Head of caudate nucleus (tissue), 42 donors: ENCODE measurements at regions not wholly inside any gene's neighbourhood (a gene's known extent, or its start where the extent isn't known, plus 50 kb on each side); places are given as distances from the start of the nearest gene placed in this dataset.

Experiments
- DNase-seq, 42 donors: peaks; one replicate each; pipeline versions ENCODE4 v3.0.0 to v3.0.0-alpha.2; 2020 to 2021; ENCODE audit warnings: mixed read lengths in 7 of 42
- intact Hi-C: fragments of 100-400 bp; cut with DNase I; formaldehyde crosslinking; loops from one replicate; pipeline ENCODE4 v1.15.0; 2022

DNA sequence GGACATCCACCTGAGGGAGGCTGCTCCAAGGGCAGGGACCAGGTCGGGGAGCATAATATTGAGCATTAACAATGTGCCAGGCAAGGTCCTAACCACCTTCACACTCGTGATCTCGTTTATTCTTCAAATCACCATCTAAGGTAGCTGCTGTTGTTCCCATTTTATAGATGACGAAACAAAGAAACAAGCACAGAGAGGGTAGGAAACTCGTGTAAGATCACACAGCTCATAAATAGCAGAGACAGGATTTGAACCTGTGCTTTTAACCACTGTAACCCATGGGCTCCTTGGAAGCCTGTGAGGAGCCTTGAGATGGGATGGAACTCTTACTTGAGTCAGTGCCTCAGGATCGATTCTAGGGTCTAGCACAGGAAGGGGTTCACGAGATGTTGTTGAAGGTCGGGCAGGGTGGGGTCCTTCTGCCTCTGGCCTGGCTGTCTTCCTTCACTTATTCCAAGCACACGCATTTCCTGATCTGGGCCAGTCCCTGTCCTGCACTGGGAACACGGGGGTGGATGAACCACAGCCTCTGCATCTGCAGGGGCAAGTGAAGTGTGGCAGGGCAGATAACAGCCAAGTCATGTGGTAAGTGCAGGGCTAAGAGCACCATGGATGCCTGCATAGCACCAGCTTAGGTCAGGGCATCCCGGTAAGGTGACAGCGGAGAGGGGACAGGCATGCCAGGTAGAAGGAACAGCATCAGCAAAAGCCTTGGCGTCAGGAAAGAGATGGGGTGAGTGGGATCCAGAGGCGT, 188.1 kb downstream of the MELK start:
- intact Hi-C loops, result no loop called here
- no peak for DNase-seq

DNA sequence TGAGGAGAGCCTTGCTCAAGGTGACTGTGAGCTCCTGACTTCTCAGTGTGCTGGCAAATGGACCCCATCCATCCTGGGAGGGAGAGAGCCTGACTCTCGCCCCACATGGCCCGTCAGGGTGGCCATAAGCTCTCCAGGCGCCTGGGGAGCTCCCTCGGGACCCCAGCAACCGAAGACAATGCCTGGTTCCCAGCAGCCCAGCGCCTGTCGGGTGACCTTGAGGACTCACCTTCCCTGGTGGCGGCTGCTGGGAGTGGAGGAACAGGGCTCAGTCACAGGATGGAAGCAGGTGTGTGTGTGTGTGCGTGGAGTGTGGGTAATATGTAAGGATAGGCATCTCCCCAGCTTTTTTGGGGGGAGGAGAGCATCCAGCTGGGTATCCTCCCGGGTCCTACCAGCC, 190.3 kb downstream of the MELK start:
- DNase-seq, result no peak
- intact Hi-C loops, result no loop called here

DNA sequence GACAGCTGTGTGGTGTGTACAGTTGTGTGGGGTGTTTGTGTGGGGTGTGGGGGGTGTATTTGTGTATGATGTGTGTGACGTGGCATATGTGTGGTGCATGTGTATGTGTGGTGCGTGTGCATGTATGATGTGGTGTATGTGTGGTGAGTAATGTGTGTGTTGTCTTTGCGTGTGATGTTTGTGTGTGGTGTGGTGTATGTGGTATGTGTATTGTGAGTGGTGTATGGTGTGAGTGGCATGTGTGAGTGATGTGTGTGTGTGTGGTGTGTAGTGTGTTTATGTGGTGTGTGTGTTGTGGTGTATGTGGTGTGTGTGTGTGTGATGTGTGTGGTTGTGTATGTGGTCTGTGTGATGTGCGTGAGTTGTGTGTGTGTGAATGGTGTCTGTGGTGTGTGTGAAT, 191.1 kb downstream of the MELK start:
- intact Hi-C loops, result no loop called here

DNA sequence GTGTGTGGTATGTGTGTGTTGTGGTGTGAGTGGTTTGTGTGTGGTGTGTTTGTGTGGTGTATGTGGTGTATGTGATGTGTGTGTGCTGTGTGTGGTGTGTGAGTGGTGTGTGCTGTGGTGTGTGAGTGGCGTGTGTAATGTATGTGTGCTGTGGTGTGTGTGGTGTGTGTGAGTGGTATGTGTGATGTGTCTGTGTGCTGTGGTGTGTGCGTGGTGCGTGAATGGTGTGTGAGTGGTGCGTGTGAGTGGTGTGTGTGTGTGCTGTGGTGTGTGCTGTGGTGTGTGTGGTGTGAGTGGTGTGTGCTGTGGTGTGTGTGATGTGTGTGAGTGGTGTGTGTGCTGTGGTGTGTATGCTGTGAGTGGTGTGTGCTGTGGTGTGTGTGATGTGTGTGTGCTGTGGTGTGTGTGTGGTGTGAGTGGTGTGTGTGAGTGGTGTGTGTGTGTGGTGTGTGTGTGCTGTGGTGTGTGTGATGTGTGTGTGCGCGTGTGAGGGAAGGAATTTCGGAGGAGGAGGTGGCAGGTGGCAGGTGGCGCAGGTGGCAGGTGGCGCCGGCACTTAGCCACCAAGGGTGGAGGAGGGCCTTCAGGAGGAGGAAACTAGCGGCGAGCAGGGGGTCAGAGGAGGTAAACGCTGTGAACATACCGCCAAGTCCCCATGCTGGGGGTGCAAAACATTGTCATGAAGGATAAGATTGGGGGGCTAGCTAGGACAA, 191.8 kb downstream of the MELK start:
- no peak for DNase-seq
- intact Hi-C loops, result no loop called here

More for the DNA sequence above, 191.1 kb downstream of the MELK start:
- no peak for DNase-seq

DNA sequence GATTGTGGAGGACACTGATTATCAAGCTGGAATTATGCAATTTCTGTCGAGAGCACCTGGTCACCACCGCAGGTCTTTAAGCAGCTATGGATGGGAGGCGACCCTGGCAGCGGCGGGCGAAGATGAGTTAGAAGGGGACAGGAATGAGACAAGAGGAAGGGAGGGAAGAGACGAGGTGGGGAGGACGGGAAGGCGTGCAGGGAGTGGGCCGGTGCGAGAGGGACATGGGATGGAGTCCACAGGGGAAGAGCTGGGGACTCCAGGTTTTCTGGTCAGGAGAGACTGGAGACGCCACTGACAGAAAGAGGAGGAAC, 192.3 kb downstream of the MELK start:
- intact Hi-C loops, result no loop called here

DNA sequence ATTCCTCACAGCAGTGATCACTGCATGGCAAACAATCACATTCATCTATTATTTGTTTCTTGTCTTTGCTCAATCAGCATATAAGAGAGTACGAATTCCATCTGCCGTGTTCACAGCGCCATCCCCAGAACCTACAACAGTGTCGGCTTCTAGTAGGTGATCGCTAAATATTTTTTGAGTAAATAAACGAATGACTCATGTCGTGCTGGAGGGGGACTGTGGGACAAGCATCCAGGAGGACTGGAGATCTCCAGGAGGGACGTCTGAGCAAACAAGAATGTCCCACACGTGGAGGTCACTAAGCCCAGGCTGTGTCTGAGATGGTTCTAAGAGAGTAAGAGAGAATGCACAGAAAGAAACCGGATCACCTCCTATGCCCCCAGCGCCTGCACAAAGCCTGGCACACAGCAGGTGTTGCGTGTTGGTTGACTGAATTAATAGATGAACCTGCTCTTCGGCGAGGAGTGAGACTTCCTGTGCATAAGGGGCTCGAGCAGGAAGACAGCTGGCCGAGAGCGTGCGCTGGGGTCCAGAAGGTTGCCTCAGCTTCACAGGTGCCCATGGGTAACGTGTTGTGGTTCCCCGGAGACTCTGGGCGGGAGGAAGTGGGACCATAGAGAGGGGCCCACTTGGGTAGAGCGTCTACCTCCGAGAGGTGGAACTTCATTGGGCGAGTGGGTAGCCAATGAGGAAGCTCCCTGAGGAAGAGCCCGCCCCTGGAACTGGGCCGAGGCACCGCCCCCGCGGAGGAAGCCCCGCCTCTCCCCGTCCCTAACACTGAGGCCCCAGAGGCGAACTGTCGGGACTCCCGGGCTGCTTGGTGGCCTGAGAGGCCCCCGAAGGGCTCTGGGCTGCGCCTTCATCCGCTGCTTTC, 193.0 kb downstream of the MELK start:
- intact Hi-C loops, result no loop called here
- peak; percentile 81 to 97 (median 94) for DNase-seq

More for the DNA sequence above, 192.3 kb downstream of the MELK start:
- no peak for DNase-seq

DNA sequence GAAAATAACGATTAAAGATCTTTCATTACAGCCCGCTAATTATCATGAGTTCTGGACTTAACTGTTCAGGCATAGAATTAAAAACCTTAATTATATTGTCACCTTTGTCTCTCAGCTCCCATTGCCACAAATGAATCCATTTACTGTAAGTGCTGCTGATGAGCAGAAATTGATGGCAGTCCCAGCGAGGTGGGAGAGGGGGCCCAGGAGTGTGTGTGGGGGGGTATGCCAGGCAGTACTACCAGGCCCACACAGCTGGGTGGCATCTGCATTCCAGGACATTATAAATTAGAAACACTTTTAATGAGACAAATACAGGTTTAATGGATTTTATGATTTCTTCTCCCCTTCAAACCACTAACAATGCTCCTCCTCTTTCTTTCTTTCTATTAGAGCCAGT, 196.0 kb downstream of the MELK start:
- DNase-seq, result no peak
- intact Hi-C loops, result no loop called here

DNA sequence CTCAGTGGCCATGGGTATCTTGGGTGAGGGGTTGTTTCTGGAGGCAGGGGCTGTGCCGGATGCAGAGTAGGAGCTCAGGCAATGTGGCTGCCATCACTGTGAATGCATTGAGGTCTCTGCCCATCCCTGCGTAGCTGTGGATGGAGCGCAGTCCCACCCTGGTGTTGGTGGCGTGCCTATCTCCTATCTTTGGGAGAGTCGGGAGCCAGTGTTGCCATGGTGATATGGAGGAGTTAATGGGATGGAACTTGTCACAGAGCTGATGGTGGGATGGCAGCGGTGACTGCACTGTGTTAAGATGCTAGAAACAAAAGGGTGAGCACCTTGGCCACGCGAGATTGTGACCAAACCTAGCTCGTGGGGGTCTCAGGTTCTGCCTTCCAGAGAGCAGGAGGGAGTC, 197.3 kb downstream of the MELK start:
- DNase-seq, result peak in 32 of 42 donors; percentile 8 to 78 (median 40)

DNA sequence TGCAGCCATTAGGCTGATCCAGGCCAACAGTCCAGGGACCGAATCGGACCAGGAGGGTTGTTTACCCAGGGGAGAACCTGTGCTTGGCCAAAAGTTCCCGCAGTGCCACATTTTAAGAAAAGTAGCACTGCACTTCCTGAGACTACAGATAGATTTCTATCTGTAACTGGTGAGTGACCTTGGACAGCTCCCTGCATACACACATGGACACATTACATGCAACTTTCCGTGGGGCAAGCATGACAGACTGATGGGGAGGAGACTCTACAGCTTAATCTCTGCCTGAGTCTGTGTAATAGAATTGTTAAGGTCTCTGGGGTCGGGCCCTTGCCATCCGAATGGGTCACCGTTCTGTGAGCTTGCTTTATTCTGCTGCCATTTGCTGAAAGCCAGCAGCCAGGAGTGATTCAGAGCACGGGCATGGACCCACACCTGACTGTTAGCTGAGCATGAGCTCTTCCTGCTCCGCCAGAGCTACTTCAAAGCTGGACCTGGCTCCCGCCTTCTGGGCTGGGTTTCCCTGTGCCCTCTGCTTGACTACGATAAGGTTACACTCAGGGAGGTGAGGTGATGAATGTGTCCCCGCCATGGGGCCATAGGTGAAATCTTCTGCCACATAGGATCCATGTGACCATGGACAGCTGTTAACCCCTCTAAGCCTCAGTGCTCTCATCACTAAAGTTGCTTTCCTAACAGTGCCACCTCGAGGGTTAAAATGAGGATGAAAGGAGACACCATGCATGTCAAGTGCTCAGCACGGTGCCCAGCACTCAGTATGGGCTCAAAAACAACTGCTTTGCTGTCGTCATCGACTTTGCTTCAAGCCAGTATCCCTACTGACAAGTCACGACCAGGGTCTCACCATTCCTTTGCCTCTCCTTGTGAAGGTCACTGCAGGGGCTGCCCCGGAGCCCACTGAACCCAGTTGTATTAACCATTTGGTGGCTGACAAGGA, 200.0 kb downstream of the MELK start:
- no peak for DNase-seq
- intact Hi-C loops, result no loop called here

More for the DNA sequence above, 197.3 kb downstream of the MELK start:
- intact Hi-C loops, result no loop called here

DNA sequence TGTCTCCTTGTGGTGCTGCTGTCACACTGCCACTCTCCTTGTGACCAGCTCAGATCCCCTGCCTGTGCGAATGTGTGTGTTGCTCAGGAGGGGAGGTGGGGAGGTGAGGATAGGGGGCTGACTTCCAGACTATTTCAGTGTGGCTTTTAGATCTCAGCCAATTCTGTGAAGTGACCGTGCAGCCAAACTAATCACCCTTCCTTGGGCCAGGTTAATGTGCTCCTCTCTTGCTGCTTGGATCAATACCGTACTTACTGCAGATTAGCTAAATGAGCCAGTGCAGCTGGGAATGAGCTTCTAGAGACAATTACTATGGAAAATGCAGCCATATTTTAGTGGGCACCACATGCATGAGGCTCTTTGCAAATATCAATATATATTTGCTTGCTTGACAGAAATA, 206.0 kb downstream of the MELK start:
- DNase-seq, result no peak
- intact Hi-C loops, result no loop called here

DNA sequence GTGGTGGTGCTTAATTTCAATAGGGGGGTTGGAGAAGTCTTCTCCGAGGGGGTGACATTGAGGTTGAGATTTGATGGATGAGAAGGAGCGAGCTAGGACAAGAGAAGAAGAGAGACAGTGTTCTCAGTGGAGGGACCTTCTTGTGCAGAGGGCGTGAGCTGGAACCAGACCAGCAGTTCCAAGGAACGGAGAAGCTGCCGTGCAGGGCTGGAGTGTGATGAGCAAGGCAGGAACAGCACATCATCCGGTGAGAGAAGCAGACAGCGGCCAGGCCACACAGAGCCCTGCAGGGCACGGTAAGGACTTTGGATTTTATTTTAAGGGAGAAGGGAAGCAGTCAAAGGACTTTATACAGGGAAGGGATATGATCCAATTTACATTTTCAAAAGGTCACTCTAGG, 206.9 kb downstream of the MELK start:
- DNase-seq, result no peak
- intact Hi-C loops, result no loop called here

DNA sequence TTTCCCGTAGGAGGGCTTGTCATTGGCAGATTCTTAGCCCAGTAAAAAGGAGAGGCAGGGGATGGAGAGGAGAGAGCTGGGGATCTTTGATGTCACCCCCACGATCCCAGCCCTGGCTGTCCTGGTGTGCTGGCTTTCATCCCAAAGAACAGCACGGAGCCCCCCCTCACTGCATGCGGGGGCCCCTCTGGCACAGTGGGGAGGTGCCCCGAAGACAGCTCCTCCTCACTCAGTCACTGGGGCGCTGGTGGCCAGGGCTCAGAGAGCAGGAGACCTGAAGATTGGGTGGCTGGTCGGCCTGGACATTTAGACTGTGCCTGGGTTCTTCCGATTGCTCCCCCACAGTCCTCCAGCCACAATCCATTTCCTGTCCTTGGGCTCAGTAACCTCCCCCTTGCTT, 207.5 kb downstream of the MELK start:
- intact Hi-C loops, result no loop called here

DNA sequence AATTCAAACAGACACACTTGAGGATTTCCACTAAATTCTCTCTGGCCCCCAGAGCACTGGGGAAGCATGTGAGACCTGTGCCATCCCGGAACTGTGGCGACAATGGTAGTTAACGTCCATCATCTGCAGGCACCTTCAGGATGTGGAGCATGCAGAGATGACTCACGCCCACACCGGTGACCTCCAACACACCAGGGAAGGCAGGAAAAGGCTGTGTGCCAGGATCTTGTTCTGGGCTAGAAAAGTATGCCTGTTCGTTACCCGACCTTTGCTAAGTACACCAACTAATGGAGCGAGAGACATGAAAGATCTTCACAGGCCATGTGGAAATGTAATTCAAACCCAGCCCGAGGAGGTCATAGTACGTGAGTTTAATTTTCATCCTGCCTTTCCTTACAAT, 208.8 kb downstream of the MELK start:
- intact Hi-C loops, result no loop called here
- DNase-seq, result no peak

More for the DNA sequence above, 207.5 kb downstream of the MELK start:
- no peak for DNase-seq
